ENCODE measurements at regions not wholly inside any gene's neighbourhood (a gene's known extent, or its start where the extent isn't known, plus 50 kb on each side); places are given as distances from the start of the nearest gene placed in this dataset.
A peak's percentile ranks its signal among the peaks of the same experiment; 100 is the strongest.

DNA sequence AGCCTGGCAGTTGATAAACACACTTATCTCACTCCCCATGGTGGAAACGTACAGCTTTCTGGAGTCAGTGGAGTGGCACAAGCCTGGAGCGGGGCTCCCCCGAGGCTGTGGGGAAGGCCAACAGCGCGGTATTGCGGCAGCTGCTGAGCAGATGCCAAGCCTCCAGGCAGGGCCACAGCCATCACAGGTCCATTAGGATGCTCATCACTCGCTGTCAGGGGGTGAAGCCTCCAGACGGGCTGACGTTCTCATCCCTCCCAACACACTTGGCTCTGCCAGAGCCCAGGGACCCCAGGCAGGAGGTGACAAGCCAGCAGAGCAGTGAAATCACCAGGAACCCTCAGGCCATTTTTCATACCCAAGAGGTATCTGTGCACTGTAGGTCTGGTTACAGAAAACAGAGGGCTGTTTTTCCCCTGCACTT is 529.2 kb upstream of the KLHL29 start:
- no peak overlapping the region for H3K27ac ChIP-seq
- no peaks in the 10 kb centered on the region for H3K27me3 ChIP-seq
- no peaks in the 10 kb centered on the region for H3K4me1 ChIP-seq
- peak in 1 of 5 donors; percentile 54 for DNase-seq
- TF ChIP-seq POLR2A (IDR thresholded peaks at IDR 0.05) = no peak
- TF ChIP-seq, protein P1, sequence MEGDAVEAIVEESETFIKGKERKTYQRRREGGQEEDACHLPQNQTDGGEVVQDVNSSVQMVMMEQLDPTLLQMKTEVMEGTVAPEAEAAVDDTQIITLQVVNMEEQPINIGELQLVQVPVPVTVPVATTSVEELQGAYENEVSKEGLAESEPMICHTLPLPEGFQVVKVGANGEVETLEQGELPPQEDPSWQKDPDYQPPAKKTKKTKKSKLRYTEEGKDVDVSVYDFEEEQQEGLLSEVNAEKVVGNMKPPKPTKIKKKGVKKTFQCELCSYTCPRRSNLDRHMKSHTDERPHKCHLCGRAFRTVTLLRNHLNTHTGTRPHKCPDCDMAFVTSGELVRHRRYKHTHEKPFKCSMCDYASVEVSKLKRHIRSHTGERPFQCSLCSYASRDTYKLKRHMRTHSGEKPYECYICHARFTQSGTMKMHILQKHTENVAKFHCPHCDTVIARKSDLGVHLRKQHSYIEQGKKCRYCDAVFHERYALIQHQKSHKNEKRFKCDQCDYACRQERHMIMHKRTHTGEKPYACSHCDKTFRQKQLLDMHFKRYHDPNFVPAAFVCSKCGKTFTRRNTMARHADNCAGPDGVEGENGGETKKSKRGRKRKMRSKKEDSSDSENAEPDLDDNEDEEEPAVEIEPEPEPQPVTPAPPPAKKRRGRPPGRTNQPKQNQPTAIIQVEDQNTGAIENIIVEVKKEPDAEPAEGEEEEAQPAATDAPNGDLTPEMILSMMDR (IDR thresholded peaks at IDR 0.05) = no peak
- peaks cover 0 to 11% (median 2%) of the 10 kb centered on the region in 12 donors for H3K9me3 ChIP-seq
- H3K36me3 ChIP-seq = no peaks in the 10 kb centered on the region
- 17 to 58% (median 44%) methylated on average over 3 to 9 of the region's 9 CpGs for WGBS, 4 donors
- no peak overlapping the region for H3K4me3 ChIP-seq
- intact Hi-C loops (cut with DNase I) = no loop called here
- ATAC-seq = no peak

DNA sequence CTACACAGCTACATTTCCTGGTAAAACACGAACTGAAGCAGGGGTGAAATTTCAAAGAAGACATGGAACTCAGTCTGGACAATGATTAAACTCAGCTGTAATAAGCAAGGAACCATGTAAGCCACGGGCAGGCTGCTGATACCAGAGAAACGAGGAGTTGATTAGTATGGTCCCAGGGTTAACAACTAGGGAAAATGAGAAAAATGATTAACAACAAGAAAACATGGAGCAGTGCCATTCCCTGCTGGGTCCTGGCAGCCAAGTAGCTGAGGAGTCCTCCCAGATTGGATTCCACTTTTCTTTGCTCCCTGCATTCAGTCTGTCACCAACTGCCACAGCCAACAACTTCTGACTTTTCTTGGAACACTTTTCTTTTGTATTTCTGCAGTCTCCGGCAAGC is 517.0 kb upstream of the KLHL29 start:
- Histone ChIP-seq H3K4me3 (no peak overlapping the region), H3K9me3 (no peaks in the 10 kb centered on the region), H3K4me1 (no peaks in the 10 kb centered on the region), H3K27ac (no peak overlapping the region), H3K36me3 (no peaks in the 10 kb centered on the region), H3K27me3 (peaks cover 0 to 3% (median 0%) of the 10 kb centered on the region in 9 donors)
- DNase-seq = no peak
- TF ChIP-seq POLR2A (IDR thresholded peaks at IDR 0.05) = no peak
- TF ChIP-seq, protein P1 (IDR thresholded peaks at IDR 0.05) = no peak
- no peak for ATAC-seq
- intact Hi-C loops (cut with DNase I) = no loop called here
- WGBS, 4 donors = 40 to 52% (median 46%) methylated on average over 4 of the region's 4 CpGs

DNA sequence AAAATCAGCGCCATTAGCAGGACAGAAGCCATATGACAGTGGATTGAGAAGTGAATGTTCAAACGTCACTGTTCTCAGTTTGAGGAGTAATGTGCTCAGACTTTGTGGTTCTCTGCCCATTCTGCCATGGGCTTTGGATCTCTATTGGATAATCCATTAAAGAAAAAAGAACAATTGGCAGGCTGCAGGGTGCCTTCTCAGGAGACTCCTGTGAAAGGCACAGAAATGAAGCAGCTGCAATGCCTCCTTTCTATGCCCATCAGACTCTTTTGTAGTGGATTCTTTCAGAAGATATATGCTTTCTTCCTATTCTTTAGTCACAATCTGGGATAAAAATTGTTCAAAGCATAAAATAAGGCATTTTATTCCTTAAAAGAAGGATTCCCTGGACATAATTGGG is 506.9 kb upstream of the KLHL29 start:
- intact Hi-C loops (cut with DNase I) = no loop called here
- H3K27ac ChIP-seq = no peak overlapping the region
- no peak overlapping the region for H3K4me3 ChIP-seq
- peaks cover 0 to 20% (median 7%) of the 10 kb centered on the region in 12 donors for H3K9me3 ChIP-seq
- ATAC-seq = no peak
- TF ChIP-seq POLR2A (IDR thresholded peaks at IDR 0.05) = no peak
- TF ChIP-seq, protein P1 (IDR thresholded peaks at IDR 0.05) = no peak
- WGBS, 4 donors = 79 to 86% (median 85%) methylated on average over 2 of the region's 2 CpGs
- no peaks in the 10 kb centered on the region for H3K4me1 ChIP-seq
- H3K27me3 ChIP-seq = no peaks in the 10 kb centered on the region
- DNase-seq = no peak
- H3K36me3 ChIP-seq = no peaks in the 10 kb centered on the region

DNA sequence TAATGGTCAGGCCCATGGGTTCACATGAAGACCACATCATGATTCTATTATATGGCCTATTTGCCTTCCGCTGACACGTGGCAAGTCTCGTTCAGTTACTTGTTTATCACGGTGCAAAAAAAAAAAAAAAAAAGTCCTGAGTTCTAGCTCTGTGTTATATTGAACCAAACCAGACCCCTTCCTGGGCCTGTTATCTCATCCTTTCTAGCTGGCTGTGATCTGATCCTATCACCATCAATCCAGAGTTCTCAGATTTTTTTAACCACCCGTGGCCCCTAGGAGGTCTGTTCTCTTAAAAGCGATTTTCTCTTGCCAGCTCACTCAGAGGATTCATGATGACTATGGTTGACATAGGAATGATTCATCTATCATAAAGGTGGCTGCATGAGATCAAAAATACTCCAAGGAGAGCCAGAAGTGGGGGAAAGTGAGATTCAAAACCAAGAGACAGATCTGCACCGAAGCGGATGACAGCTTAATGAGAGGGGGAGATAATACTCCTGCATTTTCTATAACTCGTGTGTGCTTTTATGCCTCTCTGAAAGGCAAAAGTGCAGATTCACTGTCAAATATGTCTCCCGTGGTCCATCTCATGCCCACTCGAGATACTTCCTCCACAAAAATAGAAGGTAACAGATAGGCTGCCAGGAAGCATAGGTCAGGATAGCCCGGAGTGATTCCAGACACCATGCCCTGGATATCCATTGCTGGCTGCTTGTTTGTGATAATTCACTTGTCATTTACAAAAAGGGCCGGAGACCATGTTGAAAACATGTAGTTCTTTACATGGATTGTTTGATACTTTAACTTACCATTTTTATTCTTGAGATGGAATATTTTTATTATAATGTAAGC is 505.7 kb upstream of the KLHL29 start:
- Histone ChIP-seq H3K9me3 (peaks cover 0 to 20% (median 7%) of the 10 kb centered on the region in 12 donors), H3K4me1 (no peaks in the 10 kb centered on the region), H3K4me3 (no peak overlapping the region), H3K27ac (no peak overlapping the region), H3K36me3 (no peaks in the 10 kb centered on the region), H3K27me3 (no peaks in the 10 kb centered on the region)
- 29 to 40% (median 35%) methylated on average over 13 of the region's 13 CpGs for WGBS, 4 donors
- DNase-seq (no peak), ATAC-seq (peak in 1 of 4 donors; percentile 45)
- intact Hi-C loops (cut with DNase I) = no loop called here
- TF ChIP-seq, protein P1 (IDR thresholded peaks at IDR 0.05) = no peak
- TF ChIP-seq POLR2A (IDR thresholded peaks at IDR 0.05) = no peak

Measured in heart left ventricle (tissue), 16 donors.